ENCODE measurements at regions not wholly inside any gene's neighbourhood (a gene's known extent, or its start where the extent isn't known, plus 50 kb on each side); places are given as distances from the start of the nearest gene placed in this dataset.
"Not testable (repeated sequence)": the region's sequence is repeated elsewhere in the genome, so short reads cannot be mapped to it uniquely, and the experiment has no call there.

GRCh38 chr2:242109819-242110218 is 240.3 kb downstream of the RTP5 start:
- H2BK15ac ChIP-seq (replicated peaks; ENCODE audit: low read depth); H3K4me3 ChIP-seq (ENCODE audit: low read length); H3K4me1 ChIP-seq (ENCODE audit: control insufficient read depth, low read depth, low read length); H4K5ac ChIP-seq (ENCODE audit: low read length); H3K23ac ChIP-seq (ENCODE audit: low read length); H2BK120ac ChIP-seq (ENCODE audit: low read depth, low read length); H3K36me3 ChIP-seq (ENCODE audit: control insufficient read depth, insufficient read depth, low read length); H4K8ac ChIP-seq (ENCODE audit: low read depth, low read length); H3K79me1 ChIP-seq (ENCODE audit: low read length); H3K4ac ChIP-seq (ENCODE audit: low read depth, low read length); H3K18ac ChIP-seq (ENCODE audit: low read length); H2AK5ac ChIP-seq (ENCODE audit: low read length); H3K27me3 ChIP-seq (ENCODE audit: insufficient read depth, low read length, poor library complexity); H3K9ac ChIP-seq (ENCODE audit: low read length); H3K79me2 ChIP-seq (ENCODE audit: control insufficient read depth, insufficient read depth, low read length); H3K56ac ChIP-seq (ENCODE audit: low read length); DNase-seq; H3K4me2 ChIP-seq (ENCODE audit: low read length); H2BK5ac ChIP-seq (ENCODE audit: low read length); H3K27ac ChIP-seq (ENCODE audit: low read depth, low read length): not testable (repeated sequence)
- no CpG with 5 or more reads among the region's 10 CpGs for WGBS (ENCODE audit: extremely low coverage, insufficient coverage, low lambda C conversion rate)

- not testable (repeated sequence) for H3K9ac ChIP-seq (ENCODE audit: low read length); H4K8ac ChIP-seq (ENCODE audit: low read depth, low read length); H4K5ac ChIP-seq (ENCODE audit: low read length); H3K27me3 ChIP-seq (ENCODE audit: insufficient read depth, low read length, poor library complexity); H3K79me2 ChIP-seq (ENCODE audit: control insufficient read depth, insufficient read depth, low read length); H3K4me2 ChIP-seq (ENCODE audit: low read length); H3K4me3 ChIP-seq (ENCODE audit: low read length); H3K36me3 ChIP-seq (ENCODE audit: control insufficient read depth, insufficient read depth, low read length); H2BK5ac ChIP-seq (ENCODE audit: low read length); H3K79me1 ChIP-seq (ENCODE audit: low read length); H3K18ac ChIP-seq (ENCODE audit: low read length); H3K56ac ChIP-seq (ENCODE audit: low read length); H2BK120ac ChIP-seq (ENCODE audit: low read depth, low read length); H2AK5ac ChIP-seq (ENCODE audit: low read length); H3K23ac ChIP-seq (ENCODE audit: low read length); H3K27ac ChIP-seq (ENCODE audit: low read depth, low read length); DNase-seq; H3K4me1 ChIP-seq (ENCODE audit: control insufficient read depth, low read depth, low read length); H2BK15ac ChIP-seq (replicated peaks; ENCODE audit: low read depth); H3K4ac ChIP-seq (ENCODE audit: low read depth, low read length)
- no CpG with 5 or more reads among the region's 4 CpGs for WGBS (ENCODE audit: extremely low coverage, insufficient coverage, low lambda C conversion rate)
Measured at GRCh38 chr2:242111954-242112353, 242.4 kb downstream of the RTP5 start.

- H3K56ac ChIP-seq (ENCODE audit: low read length); H3K79me1 ChIP-seq (ENCODE audit: low read length); DNase-seq; H4K8ac ChIP-seq (ENCODE audit: low read depth, low read length); H3K27me3 ChIP-seq (ENCODE audit: insufficient read depth, low read length, poor library complexity); H3K23ac ChIP-seq (ENCODE audit: low read length); H3K4ac ChIP-seq (ENCODE audit: low read depth, low read length); H4K5ac ChIP-seq (ENCODE audit: low read length); H3K18ac ChIP-seq (ENCODE audit: low read length); H3K4me2 ChIP-seq (ENCODE audit: low read length); H2BK120ac ChIP-seq (ENCODE audit: low read depth, low read length); H2AK5ac ChIP-seq (ENCODE audit: low read length); H2BK15ac ChIP-seq (replicated peaks; ENCODE audit: low read depth); H2BK5ac ChIP-seq (ENCODE audit: low read length); H3K4me3 ChIP-seq (ENCODE audit: low read length); H3K79me2 ChIP-seq (ENCODE audit: control insufficient read depth, insufficient read depth, low read length); H3K4me1 ChIP-seq (ENCODE audit: control insufficient read depth, low read depth, low read length); H3K9ac ChIP-seq (ENCODE audit: low read length); H3K27ac ChIP-seq (ENCODE audit: low read depth, low read length); H3K36me3 ChIP-seq (ENCODE audit: control insufficient read depth, insufficient read depth, low read length): not testable (repeated sequence)
- WGBS (ENCODE audit: extremely low coverage, insufficient coverage, low lambda C conversion rate) = no CpG with 5 or more reads among the region's 3 CpGs
Measured at GRCh38 chr2:242113492-242113891, 244.0 kb downstream of the RTP5 start.

- not testable (repeated sequence) for H3K23ac ChIP-seq (ENCODE audit: low read length); H3K27ac ChIP-seq (ENCODE audit: low read depth, low read length); H2BK5ac ChIP-seq (ENCODE audit: low read length); H3K9ac ChIP-seq (ENCODE audit: low read length); H3K56ac ChIP-seq (ENCODE audit: low read length); H3K4ac ChIP-seq (ENCODE audit: low read depth, low read length); H3K4me1 ChIP-seq (ENCODE audit: control insufficient read depth, low read depth, low read length); H2BK120ac ChIP-seq (ENCODE audit: low read depth, low read length); H3K79me2 ChIP-seq (ENCODE audit: control insufficient read depth, insufficient read depth, low read length); H4K8ac ChIP-seq (ENCODE audit: low read depth, low read length); H3K4me3 ChIP-seq (ENCODE audit: low read length); H3K27me3 ChIP-seq (ENCODE audit: insufficient read depth, low read length, poor library complexity); H2BK15ac ChIP-seq (replicated peaks; ENCODE audit: low read depth); H4K5ac ChIP-seq (ENCODE audit: low read length); H2AK5ac ChIP-seq (ENCODE audit: low read length); DNase-seq; H3K36me3 ChIP-seq (ENCODE audit: control insufficient read depth, insufficient read depth, low read length); H3K4me2 ChIP-seq (ENCODE audit: low read length); H3K18ac ChIP-seq (ENCODE audit: low read length); H3K79me1 ChIP-seq (ENCODE audit: low read length)
- WGBS (ENCODE audit: extremely low coverage, insufficient coverage, low lambda C conversion rate) = no CpG with 5 or more reads among the region's 2 CpGs
Measured at GRCh38 chr2:242116676-242117075, 247.1 kb downstream of the RTP5 start.

GRCh38 chr2:242117305-242117704 is 247.8 kb downstream of the RTP5 start:
- not testable (repeated sequence) for H3K18ac ChIP-seq (ENCODE audit: low read length); H3K36me3 ChIP-seq (ENCODE audit: control insufficient read depth, insufficient read depth, low read length); H3K4me1 ChIP-seq (ENCODE audit: control insufficient read depth, low read depth, low read length); H3K27ac ChIP-seq (ENCODE audit: low read depth, low read length); H3K4me3 ChIP-seq (ENCODE audit: low read length); H4K5ac ChIP-seq (ENCODE audit: low read length); H3K9ac ChIP-seq (ENCODE audit: low read length); H3K79me1 ChIP-seq (ENCODE audit: low read length); H3K4me2 ChIP-seq (ENCODE audit: low read length); H3K56ac ChIP-seq (ENCODE audit: low read length); H3K79me2 ChIP-seq (ENCODE audit: control insufficient read depth, insufficient read depth, low read length); H3K23ac ChIP-seq (ENCODE audit: low read length); H2AK5ac ChIP-seq (ENCODE audit: low read length); DNase-seq; H4K8ac ChIP-seq (ENCODE audit: low read depth, low read length); H3K4ac ChIP-seq (ENCODE audit: low read depth, low read length); H2BK5ac ChIP-seq (ENCODE audit: low read length); H2BK120ac ChIP-seq (ENCODE audit: low read depth, low read length); H3K27me3 ChIP-seq (ENCODE audit: insufficient read depth, low read length, poor library complexity); H2BK15ac ChIP-seq (replicated peaks; ENCODE audit: low read depth)
- WGBS (ENCODE audit: extremely low coverage, insufficient coverage, low lambda C conversion rate) = no CpG with 5 or more reads among the region's 3 CpGs

- H3K56ac ChIP-seq (ENCODE audit: low read length); DNase-seq; H3K18ac ChIP-seq (ENCODE audit: low read length); H3K23ac ChIP-seq (ENCODE audit: low read length); H3K27ac ChIP-seq (ENCODE audit: low read depth, low read length); H3K79me1 ChIP-seq (ENCODE audit: low read length); H2BK15ac ChIP-seq (replicated peaks; ENCODE audit: low read depth); H3K27me3 ChIP-seq (ENCODE audit: insufficient read depth, low read length, poor library complexity); H3K4me2 ChIP-seq (ENCODE audit: low read length); H3K36me3 ChIP-seq (ENCODE audit: control insufficient read depth, insufficient read depth, low read length); H3K4me3 ChIP-seq (ENCODE audit: low read length); H3K79me2 ChIP-seq (ENCODE audit: control insufficient read depth, insufficient read depth, low read length); H2BK120ac ChIP-seq (ENCODE audit: low read depth, low read length); H4K8ac ChIP-seq (ENCODE audit: low read depth, low read length); H2AK5ac ChIP-seq (ENCODE audit: low read length); H3K4ac ChIP-seq (ENCODE audit: low read depth, low read length); H2BK5ac ChIP-seq (ENCODE audit: low read length); H3K4me1 ChIP-seq (ENCODE audit: control insufficient read depth, low read depth, low read length); H4K5ac ChIP-seq (ENCODE audit: low read length); H3K9ac ChIP-seq (ENCODE audit: low read length): not testable (repeated sequence)
- WGBS (ENCODE audit: extremely low coverage, insufficient coverage, low lambda C conversion rate) = no CpG with 5 or more reads among the region's 5 CpGs
Measured at GRCh38 chr2:242119682-242120081, 250.2 kb downstream of the RTP5 start.

Data from mesendoderm (in vitro differentiated cells).